ENCODE measurements at regions not wholly inside any gene's neighbourhood (a gene's known extent, or its start where the extent isn't known, plus 50 kb on each side); places are given as distances from the start of the nearest gene placed in this dataset.
"Not testable (repeated sequence)": the region's sequence is repeated elsewhere in the genome, so short reads cannot be mapped to it uniquely, and the experiment has no call there.

GRCh38 chr2:87907556-87908099 is 82.0 kb upstream of the RGPD2 start:
- not testable (repeated sequence) for TF ChIP-seq EZH2phosphoT487 (IDR thresholded peaks at IDR 0.05; ENCODE audit: insufficient read depth, low read depth); EZH2 (IDR thresholded peaks at IDR 0.05; ENCODE audit: insufficient read depth, poor library complexity, severe bottlenecking)
